ES-I3 (cell line): ENCODE measurements at regions not wholly inside any gene's neighbourhood (a gene's known extent, or its start where the extent isn't known, plus 50 kb on each side); places are given as distances from the start of the nearest gene placed in this dataset.

Source experiments
- H3K36me3 ChIP-seq: 2 replicates; pipeline ENCODE4 v1.6.1; 2013; ENCODE audit warnings: mild to moderate bottlenecking, low read length, control low read depth, moderate library complexity; ENCODE audit not compliant: insufficient read depth
- H3K4me1 ChIP-seq: 2 replicates; pipeline ENCODE4 v1.6.1; 2013; ENCODE audit warnings: mild to moderate bottlenecking, control low read depth, low read length; ENCODE audit not compliant: insufficient read depth
- H3K9ac ChIP-seq: 2 replicates; pipeline ENCODE4 v1.6.1; 2013; ENCODE audit warnings: low read depth, mild to moderate bottlenecking, low read length, moderate library complexity
- H3K9me3 ChIP-seq: 2 replicates; pipeline ENCODE4 v1.6.1; 2013; ENCODE audit warnings: mild to moderate bottlenecking, low read length, moderate library complexity; ENCODE audit not compliant: control insufficient read depth, insufficient read depth

- H3K9me3 ChIP-seq = no peaks in the 10 kb centered on the region
- no peaks in the 10 kb centered on the region for H3K4me1 ChIP-seq
- H3K36me3 ChIP-seq = no peaks in the 10 kb centered on the region
- H3K9ac ChIP-seq = no peak overlapping the region
Observed at GRCh38 chr5:158431369-158432029, 572.6 kb upstream of the CLINT1 start.

- Histone ChIP-seq H3K36me3 (no peaks in the 10 kb centered on the region), H3K9me3 (no peaks in the 10 kb centered on the region), H3K4me1 (no peaks in the 10 kb centered on the region), H3K9ac (no peak overlapping the region)
Observed at GRCh38 chr5:158430798-158431167, 571.8 kb upstream of the CLINT1 start.

- no peaks in the 10 kb centered on the region for H3K4me1 ChIP-seq
- H3K9ac ChIP-seq = no peak overlapping the region
- no peaks in the 10 kb centered on the region for H3K36me3 ChIP-seq
- H3K9me3 ChIP-seq = no peaks in the 10 kb centered on the region
Observed at GRCh38 chr5:158430166-158430797, 571.3 kb upstream of the CLINT1 start.

GRCh38 chr5:158429564-158429963, 570.6 kb upstream of the CLINT1 start:
- Histone ChIP-seq H3K4me1 (no peaks in the 10 kb centered on the region), H3K9ac (no peak overlapping the region)

GRCh38 chr5:158423623-158424200, 564.8 kb upstream of the CLINT1 start:
- Histone ChIP-seq H3K9me3 (no peaks in the 10 kb centered on the region), H3K36me3 (no peaks in the 10 kb centered on the region), H3K4me1 (no peaks in the 10 kb centered on the region), H3K9ac (no peak overlapping the region)

More at GRCh38 chr5:158429564-158429963, 570.6 kb upstream of the CLINT1 start:
- no peaks in the 10 kb centered on the region for H3K9me3 ChIP-seq
- no peaks in the 10 kb centered on the region for H3K36me3 ChIP-seq

GRCh38 chr5:158422653-158423515, 563.9 kb upstream of the CLINT1 start:
- Histone ChIP-seq H3K4me1 (no peaks in the 10 kb centered on the region), H3K36me3 (no peaks in the 10 kb centered on the region), H3K9me3 (no peaks in the 10 kb centered on the region)

GRCh38 chr5:158421319-158421718, 562.4 kb upstream of the CLINT1 start:
- no peaks in the 10 kb centered on the region for H3K36me3 ChIP-seq
- no peaks in the 10 kb centered on the region for H3K4me1 ChIP-seq
- H3K9ac ChIP-seq = no peak overlapping the region
- no peaks in the 10 kb centered on the region for H3K9me3 ChIP-seq

More at GRCh38 chr5:158422653-158423515, 563.9 kb upstream of the CLINT1 start:
- H3K9ac ChIP-seq = no peak overlapping the region

GRCh38 chr5:158419186-158419585, 560.2 kb upstream of the CLINT1 start:
- no peaks in the 10 kb centered on the region for H3K36me3 ChIP-seq
- no peaks in the 10 kb centered on the region for H3K9me3 ChIP-seq
- no peak overlapping the region for H3K9ac ChIP-seq
- no peaks in the 10 kb centered on the region for H3K4me1 ChIP-seq

GRCh38 chr5:158414780-158415179, 555.8 kb upstream of the CLINT1 start:
- Histone ChIP-seq H3K4me1 (no peaks in the 10 kb centered on the region), H3K9ac (no peak overlapping the region), H3K9me3 (no peaks in the 10 kb centered on the region), H3K36me3 (no peaks in the 10 kb centered on the region)

- no peaks in the 10 kb centered on the region for H3K9me3 ChIP-seq
- no peaks in the 10 kb centered on the region for H3K4me1 ChIP-seq
- no peaks in the 10 kb centered on the region for H3K36me3 ChIP-seq
- H3K9ac ChIP-seq = no peak overlapping the region
Observed at GRCh38 chr5:158414333-158414762, 555.4 kb upstream of the CLINT1 start.

- H3K4me1 ChIP-seq = no peaks in the 10 kb centered on the region
- H3K9me3 ChIP-seq = no peaks in the 10 kb centered on the region
- no peak overlapping the region for H3K9ac ChIP-seq
- no peaks in the 10 kb centered on the region for H3K36me3 ChIP-seq
Observed at GRCh38 chr5:158413122-158413680, 554.3 kb upstream of the CLINT1 start.

- Histone ChIP-seq H3K4me1 (no peaks in the 10 kb centered on the region), H3K9ac (no peak overlapping the region), H3K9me3 (no peaks in the 10 kb centered on the region), H3K36me3 (no peaks in the 10 kb centered on the region)
Observed at GRCh38 chr5:158410976-158411375, 552.0 kb upstream of the CLINT1 start.

GRCh38 chr5:158409507-158409906, 550.6 kb upstream of the CLINT1 start:
- H3K4me1 ChIP-seq = no peaks in the 10 kb centered on the region
- no peak overlapping the region for H3K9ac ChIP-seq
- no peaks in the 10 kb centered on the region for H3K9me3 ChIP-seq
- no peaks in the 10 kb centered on the region for H3K36me3 ChIP-seq

GRCh38 chr5:158407824-158408195, 548.9 kb upstream of the CLINT1 start:
- Histone ChIP-seq H3K9ac (no peak overlapping the region), H3K4me1 (no peaks in the 10 kb centered on the region), H3K9me3 (no peaks in the 10 kb centered on the region), H3K36me3 (no peaks in the 10 kb centered on the region)
